ENCODE measurements at regions not wholly inside any gene's neighbourhood (a gene's known extent, or its start where the extent isn't known, plus 50 kb on each side); places are given as distances from the start of the nearest gene placed in this dataset.

DNA sequence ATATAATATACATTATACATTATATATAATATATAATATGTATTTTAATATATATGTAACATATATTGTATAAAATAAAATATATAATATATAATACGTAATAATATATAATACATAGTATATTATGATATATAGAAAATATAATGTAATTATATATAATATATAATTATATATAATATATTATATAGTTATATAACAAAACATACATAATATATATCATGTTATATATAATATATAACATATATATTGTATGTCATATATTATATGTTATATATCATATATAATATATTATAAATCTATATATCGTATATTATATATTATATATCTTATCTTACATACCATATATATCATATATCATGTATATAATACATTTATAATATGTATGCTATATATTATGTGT is 248.2 kb upstream of the TPTE start:
- TF ChIP-seq, protein P1, sequence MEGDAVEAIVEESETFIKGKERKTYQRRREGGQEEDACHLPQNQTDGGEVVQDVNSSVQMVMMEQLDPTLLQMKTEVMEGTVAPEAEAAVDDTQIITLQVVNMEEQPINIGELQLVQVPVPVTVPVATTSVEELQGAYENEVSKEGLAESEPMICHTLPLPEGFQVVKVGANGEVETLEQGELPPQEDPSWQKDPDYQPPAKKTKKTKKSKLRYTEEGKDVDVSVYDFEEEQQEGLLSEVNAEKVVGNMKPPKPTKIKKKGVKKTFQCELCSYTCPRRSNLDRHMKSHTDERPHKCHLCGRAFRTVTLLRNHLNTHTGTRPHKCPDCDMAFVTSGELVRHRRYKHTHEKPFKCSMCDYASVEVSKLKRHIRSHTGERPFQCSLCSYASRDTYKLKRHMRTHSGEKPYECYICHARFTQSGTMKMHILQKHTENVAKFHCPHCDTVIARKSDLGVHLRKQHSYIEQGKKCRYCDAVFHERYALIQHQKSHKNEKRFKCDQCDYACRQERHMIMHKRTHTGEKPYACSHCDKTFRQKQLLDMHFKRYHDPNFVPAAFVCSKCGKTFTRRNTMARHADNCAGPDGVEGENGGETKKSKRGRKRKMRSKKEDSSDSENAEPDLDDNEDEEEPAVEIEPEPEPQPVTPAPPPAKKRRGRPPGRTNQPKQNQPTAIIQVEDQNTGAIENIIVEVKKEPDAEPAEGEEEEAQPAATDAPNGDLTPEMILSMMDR (IDR thresholded peaks at IDR 0.05): no peak
- TF ChIP-seq, protein P2, sequence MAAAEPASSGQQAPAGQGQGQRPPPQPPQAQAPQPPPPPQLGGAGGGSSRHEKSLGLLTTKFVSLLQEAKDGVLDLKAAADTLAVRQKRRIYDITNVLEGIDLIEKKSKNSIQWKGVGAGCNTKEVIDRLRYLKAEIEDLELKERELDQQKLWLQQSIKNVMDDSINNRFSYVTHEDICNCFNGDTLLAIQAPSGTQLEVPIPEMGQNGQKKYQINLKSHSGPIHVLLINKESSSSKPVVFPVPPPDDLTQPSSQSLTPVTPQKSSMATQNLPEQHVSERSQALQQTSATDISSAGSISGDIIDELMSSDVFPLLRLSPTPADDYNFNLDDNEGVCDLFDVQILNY (CRISPR knock-in tag; IDR thresholded peaks at IDR 0.05): no peak

Data from WTC11 (cell line).